ENCODE measurements at regions not wholly inside any gene's neighbourhood (a gene's known extent, or its start where the extent isn't known, plus 50 kb on each side); places are given as distances from the start of the nearest gene placed in this dataset.

- TF ChIP-seq, protein P1, sequence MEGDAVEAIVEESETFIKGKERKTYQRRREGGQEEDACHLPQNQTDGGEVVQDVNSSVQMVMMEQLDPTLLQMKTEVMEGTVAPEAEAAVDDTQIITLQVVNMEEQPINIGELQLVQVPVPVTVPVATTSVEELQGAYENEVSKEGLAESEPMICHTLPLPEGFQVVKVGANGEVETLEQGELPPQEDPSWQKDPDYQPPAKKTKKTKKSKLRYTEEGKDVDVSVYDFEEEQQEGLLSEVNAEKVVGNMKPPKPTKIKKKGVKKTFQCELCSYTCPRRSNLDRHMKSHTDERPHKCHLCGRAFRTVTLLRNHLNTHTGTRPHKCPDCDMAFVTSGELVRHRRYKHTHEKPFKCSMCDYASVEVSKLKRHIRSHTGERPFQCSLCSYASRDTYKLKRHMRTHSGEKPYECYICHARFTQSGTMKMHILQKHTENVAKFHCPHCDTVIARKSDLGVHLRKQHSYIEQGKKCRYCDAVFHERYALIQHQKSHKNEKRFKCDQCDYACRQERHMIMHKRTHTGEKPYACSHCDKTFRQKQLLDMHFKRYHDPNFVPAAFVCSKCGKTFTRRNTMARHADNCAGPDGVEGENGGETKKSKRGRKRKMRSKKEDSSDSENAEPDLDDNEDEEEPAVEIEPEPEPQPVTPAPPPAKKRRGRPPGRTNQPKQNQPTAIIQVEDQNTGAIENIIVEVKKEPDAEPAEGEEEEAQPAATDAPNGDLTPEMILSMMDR (IDR thresholded peaks at IDR 0.05; ENCODE audit: unreplicated experiment) = no peak
These were observed 178.3 kb upstream of the TWIST2 start for GRCh38 chr2:238669581-238670080.

GRCh38 chr2:238670111-238670585 is 177.7 kb upstream of the TWIST2 start:
- Mint-ChIP-seq H3K4me1 (ENCODE audit: unreplicated experiment) (no peaks in the 10 kb centered on the region), H3K27ac (ENCODE audit: unreplicated experiment) (no peak overlapping the region), H3K4me3 (ENCODE audit: unreplicated experiment) (no peak overlapping the region), H3K36me3 (ENCODE audit: low read depth, unreplicated experiment) (no peaks in the 10 kb centered on the region), H3K27me3 (ENCODE audit: unreplicated experiment) (no peaks in the 10 kb centered on the region), H3K9me3 (ENCODE audit: unreplicated experiment) (no peaks in the 10 kb centered on the region)
- TF ChIP-seq, protein P1 (IDR thresholded peaks at IDR 0.05; ENCODE audit: unreplicated experiment) = no peak
- DNase-seq (ENCODE audit: low spot score) = no peak

More at GRCh38 chr2:238669581-238670080, 178.3 kb upstream of the TWIST2 start:
- Mint-ChIP-seq H3K36me3 (ENCODE audit: low read depth, unreplicated experiment) (no peaks in the 10 kb centered on the region), H3K9me3 (ENCODE audit: unreplicated experiment) (no peaks in the 10 kb centered on the region), H3K4me3 (ENCODE audit: unreplicated experiment) (no peak overlapping the region), H3K4me1 (ENCODE audit: unreplicated experiment) (no peaks in the 10 kb centered on the region), H3K27ac (ENCODE audit: unreplicated experiment) (no peak overlapping the region), H3K27me3 (ENCODE audit: unreplicated experiment) (no peaks in the 10 kb centered on the region)
- no peak for DNase-seq (ENCODE audit: low spot score)

DNA sequence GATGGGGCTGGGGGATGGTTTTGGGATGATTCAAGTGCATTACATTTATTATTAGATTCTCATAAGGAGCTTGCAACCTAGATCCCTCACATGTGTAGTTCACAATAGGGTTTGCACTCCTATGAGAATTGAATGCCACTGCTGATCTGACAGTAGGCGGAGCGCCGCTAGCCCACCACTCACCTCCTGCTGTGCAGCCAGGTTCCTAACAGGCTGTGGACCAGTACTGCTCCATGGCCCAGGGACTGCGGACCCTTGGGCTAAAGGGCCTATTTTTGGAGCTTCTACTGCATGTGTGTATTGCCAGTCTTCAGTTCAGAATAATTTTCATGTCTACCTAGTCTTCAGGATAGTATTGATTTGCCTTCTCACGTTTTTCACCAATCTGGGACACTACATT is 165.3 kb upstream of the TWIST2 start:
- DNase-seq (ENCODE audit: low spot score) = no peak
- no peak overlapping the region for H3K27ac Mint-ChIP-seq (ENCODE audit: unreplicated experiment)
- TF ChIP-seq, protein P1 (IDR thresholded peaks at IDR 0.05; ENCODE audit: unreplicated experiment) = no peak
- H3K27me3 Mint-ChIP-seq (ENCODE audit: unreplicated experiment) = no peaks in the 10 kb centered on the region
- H3K36me3 Mint-ChIP-seq (ENCODE audit: low read depth, unreplicated experiment) = no peaks in the 10 kb centered on the region
- peaks cover 9% of the 10 kb centered on the region for H3K4me1 Mint-ChIP-seq (ENCODE audit: unreplicated experiment)
- H3K9me3 Mint-ChIP-seq (ENCODE audit: unreplicated experiment) = no peaks in the 10 kb centered on the region
- no peak overlapping the region for H3K4me3 Mint-ChIP-seq (ENCODE audit: unreplicated experiment)

DNA sequence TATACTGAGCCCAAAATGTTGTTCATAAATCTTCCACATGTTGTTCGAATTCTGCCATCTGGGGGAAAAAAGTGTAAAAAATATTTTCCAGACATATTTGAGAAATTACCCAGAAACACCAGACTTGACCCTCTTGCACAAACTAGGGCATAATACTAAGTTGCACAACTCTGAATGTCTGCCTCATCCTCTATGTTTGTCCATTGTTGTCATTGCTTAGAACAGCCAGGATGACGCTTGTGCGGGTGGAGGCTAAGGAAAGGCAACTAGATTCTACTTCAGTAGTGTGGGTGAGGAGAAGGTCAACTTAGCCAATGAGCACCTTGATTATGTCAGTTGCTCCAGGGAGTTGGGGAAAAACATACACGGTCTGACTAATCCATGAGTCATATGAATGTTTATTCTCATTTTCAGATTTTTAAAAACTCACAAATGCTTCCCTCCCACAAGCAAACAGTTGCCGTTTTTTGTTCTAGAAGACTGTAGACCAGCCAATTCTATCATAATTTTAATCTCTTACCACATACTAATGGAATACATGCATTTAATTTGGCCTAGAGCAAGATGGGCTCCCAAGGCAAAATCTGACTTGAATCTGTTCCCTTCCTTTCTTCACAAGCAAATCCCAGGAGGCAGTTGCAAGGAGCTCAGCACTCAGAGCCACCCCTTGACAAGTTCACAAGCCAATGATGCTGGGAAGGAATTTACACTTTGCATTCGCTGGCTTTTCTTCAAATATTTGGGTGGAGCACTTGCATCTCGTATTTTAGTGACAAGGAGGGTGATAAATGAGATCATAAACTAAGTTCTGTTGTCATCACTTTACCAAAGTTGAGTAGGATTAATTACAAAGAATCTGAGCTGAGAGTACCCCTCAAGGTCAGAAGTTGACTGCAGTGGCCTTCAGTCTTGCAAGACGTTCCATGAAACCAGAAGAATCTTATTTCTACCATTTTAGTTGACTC is 163.2 kb upstream of the TWIST2 start:
- Mint-ChIP-seq H3K36me3 (ENCODE audit: low read depth, unreplicated experiment) (no peaks in the 10 kb centered on the region), H3K9me3 (ENCODE audit: unreplicated experiment) (no peaks in the 10 kb centered on the region), H3K27ac (ENCODE audit: unreplicated experiment) (no peak overlapping the region), H3K27me3 (ENCODE audit: unreplicated experiment) (no peaks in the 10 kb centered on the region), H3K4me1 (ENCODE audit: unreplicated experiment) (peaks cover 9% of the 10 kb centered on the region), H3K4me3 (ENCODE audit: unreplicated experiment) (no peak overlapping the region)
- DNase-seq (ENCODE audit: low spot score) = no peak
- TF ChIP-seq, protein P1 (IDR thresholded peaks at IDR 0.05; ENCODE audit: unreplicated experiment) = no peak

DNA sequence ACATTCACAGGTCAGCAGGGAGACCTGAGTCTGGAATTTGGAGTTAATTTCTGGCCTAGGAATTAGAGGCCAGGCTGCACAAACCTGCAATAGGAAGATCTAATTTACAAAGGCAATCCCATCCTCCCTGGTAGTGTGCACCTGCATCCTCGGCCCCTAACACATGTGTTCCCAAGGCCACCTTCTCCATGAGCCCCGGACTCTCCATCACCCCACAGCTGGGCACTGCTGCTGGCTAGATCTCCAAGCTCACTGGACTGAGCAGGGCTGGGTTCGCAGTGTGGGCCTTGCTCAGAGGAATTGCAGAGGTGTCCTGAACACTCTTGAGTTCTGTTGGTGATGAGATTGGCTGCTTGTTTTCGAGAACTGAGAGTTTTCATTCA is 162.6 kb upstream of the TWIST2 start:
- DNase-seq (ENCODE audit: low spot score) = no peak
- no peak overlapping the region for H3K4me3 Mint-ChIP-seq (ENCODE audit: unreplicated experiment)
- TF ChIP-seq, protein P1 (IDR thresholded peaks at IDR 0.05; ENCODE audit: unreplicated experiment) = no peak
- H3K9me3 Mint-ChIP-seq (ENCODE audit: unreplicated experiment) = no peaks in the 10 kb centered on the region
- no peak overlapping the region for H3K27ac Mint-ChIP-seq (ENCODE audit: unreplicated experiment)
- H3K36me3 Mint-ChIP-seq (ENCODE audit: low read depth, unreplicated experiment) = no peaks in the 10 kb centered on the region
- H3K4me1 Mint-ChIP-seq (ENCODE audit: unreplicated experiment) = peaks cover 9% of the 10 kb centered on the region
- H3K27me3 Mint-ChIP-seq (ENCODE audit: unreplicated experiment) = no peaks in the 10 kb centered on the region

All from endothelial cell (in vitro differentiated cells).